22Rv1 (cell line): ENCODE measurements at regions not wholly inside any gene's neighbourhood (a gene's known extent, or its start where the extent isn't known, plus 50 kb on each side); places are given as distances from the start of the nearest gene placed in this dataset.

ENCODE experiments used
- H3K27ac ChIP-seq: fragments of 450-650 bp; 2 replicates; pipeline ENCODE4 v1.5.1; 2017
- CTCF ChIP-seq: fragments of 450-650 bp; IDR thresholded peaks from 2 replicates; pipeline ENCODE4 v1.5.1; 2017; ENCODE audit warnings: mild to moderate bottlenecking
- ZFX ChIP-seq: fragments of 450-650 bp; IDR thresholded peaks from 2 replicates; pipeline ENCODE4 v1.6.1; 2017; ENCODE audit warnings: antibody characterized with exemption, borderline replicate concordance

DNA sequence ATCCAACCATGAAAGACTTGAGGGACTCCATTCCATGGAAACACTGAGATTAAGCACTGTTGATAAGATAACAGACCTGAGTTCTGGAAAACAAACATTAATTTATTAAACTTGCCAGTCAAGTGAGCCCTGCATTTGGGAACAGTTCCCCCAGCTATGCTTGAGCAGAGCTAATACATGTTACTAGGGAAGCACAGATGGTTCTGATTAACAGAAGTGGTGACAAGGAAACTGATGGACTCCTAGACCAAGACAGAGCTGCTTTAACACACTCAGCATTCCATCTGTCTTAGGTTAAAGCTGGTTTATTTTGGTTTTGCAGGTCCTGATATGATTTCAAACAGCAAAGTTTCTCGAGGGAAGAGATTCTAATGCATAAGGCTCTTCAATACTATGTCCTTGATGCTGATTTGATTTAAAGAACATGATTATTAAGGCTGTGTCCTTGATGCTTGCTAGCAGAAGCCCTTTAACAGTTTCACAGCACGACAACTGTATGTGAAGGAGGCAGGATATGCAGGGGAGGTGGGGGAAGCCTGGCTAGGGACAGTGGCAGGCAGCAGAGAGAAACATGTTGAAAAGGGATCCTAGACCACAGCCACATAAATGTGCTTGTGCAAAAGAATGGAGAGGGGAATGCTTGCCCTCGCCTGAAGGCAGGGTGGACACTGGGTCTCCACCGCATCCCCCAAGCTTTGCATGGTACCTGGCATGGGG is 66.2 kb downstream of the ACTBL2 start:
- TF ChIP-seq CTCF, result no peak
- TF ChIP-seq ZFX, result no peak
- no peak overlapping the region for H3K27ac ChIP-seq

- TF ChIP-seq ZFX, result no peak
- no peak for TF ChIP-seq CTCF
- no peak overlapping the region for H3K27ac ChIP-seq
Measured at GRCh38 chr5:57414857-57415256, 67.8 kb downstream of the ACTBL2 start.

DNA sequence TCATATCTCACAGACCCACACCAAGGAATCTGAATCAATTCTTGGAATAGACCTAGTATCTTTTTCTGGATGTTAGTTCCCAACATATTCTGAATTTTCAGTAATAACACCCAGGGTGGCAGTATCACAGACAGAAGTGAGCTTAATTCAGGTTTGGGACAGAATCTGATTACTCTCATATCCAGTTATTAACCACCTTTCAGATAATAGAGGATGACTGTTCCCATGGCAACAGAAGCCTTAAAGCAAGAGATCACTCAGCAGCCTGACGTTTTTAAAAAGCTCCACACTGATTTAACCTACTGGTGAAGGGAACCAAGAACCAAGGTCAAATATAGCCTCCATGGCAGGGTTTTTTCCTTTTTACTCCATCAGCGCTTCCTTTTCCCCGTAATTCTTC is 68.4 kb downstream of the ACTBL2 start:
- no peak for TF ChIP-seq CTCF
- no peak for TF ChIP-seq ZFX
- H3K27ac ChIP-seq, result no peak overlapping the region

DNA sequence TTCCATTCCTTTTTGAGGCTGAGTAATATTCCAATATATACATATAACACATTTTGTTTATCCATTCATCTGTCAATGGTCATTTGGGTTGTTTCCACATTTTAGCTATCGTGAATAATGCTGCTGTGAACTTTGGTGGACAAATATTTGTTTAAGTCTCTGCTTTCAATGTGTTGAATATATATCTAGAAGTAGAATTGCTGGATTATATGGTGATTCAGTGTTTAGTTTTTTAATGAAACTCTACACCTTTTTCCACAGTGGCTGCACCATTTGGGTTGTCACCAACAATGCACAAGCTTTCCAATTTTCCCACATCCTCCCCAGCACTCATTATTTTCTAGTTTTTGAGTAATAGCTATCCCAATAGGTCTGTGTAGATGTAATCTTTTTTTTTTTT is 69.5 kb downstream of the ACTBL2 start:
- TF ChIP-seq ZFX, result no peak
- no peak for TF ChIP-seq CTCF
- H3K27ac ChIP-seq, result no peak overlapping the region

GRCh38 chr5:57412680-57413079 is 69.9 kb downstream of the ACTBL2 start:
- no peak overlapping the region for H3K27ac ChIP-seq
- TF ChIP-seq ZFX (no peak), CTCF (no peak)

GRCh38 chr5:57411982-57412381 is 70.6 kb downstream of the ACTBL2 start:
- TF ChIP-seq CTCF (no peak), ZFX (no peak)
- no peak overlapping the region for H3K27ac ChIP-seq

GRCh38 chr5:57410374-57411320 is 72.0 kb downstream of the ACTBL2 start:
- H3K27ac ChIP-seq, result no peak overlapping the region
- TF ChIP-seq CTCF (no peak), ZFX (no peak)
